Duodenal mucosa (tissue), 2 donors: ENCODE measurements at regions not wholly inside any gene's neighbourhood (a gene's known extent, or its start where the extent isn't known, plus 50 kb on each side); places are given as distances from the start of the nearest gene placed in this dataset.
"Not testable (repeated sequence)": the region's sequence is repeated elsewhere in the genome, so short reads cannot be mapped to it uniquely, and the experiment has no call there.

Source experiments
- H3K27ac ChIP-seq: one replicate; pipeline ENCODE4 v1.7.0; 2013; ENCODE audit warnings: low read depth, low read length
- H3K27me3 ChIP-seq, 2 donors: one replicate each; pipeline ENCODE4 v1.7.0; 2013; ENCODE audit warnings: low read length in 2 of 2, control low read depth in 1 of 2; ENCODE audit not compliant: insufficient read depth in 2 of 2, control insufficient read depth in 1 of 2
- H3K36me3 ChIP-seq, 2 donors: one replicate each; pipeline ENCODE4 v1.7.0; 2013; ENCODE audit warnings: low read length in 2 of 2, control low read depth in 1 of 2; ENCODE audit not compliant: insufficient read depth in 2 of 2, control insufficient read depth in 1 of 2
- H3K4me1 ChIP-seq, 2 donors: one replicate each; pipeline ENCODE4 v1.7.0; 2013; ENCODE audit warnings: low read length in 2 of 2, control low read depth in 1 of 2; ENCODE audit not compliant: insufficient read depth in 2 of 2, control insufficient read depth in 1 of 2
- H3K4me3 ChIP-seq, 2 donors: one replicate each; pipeline ENCODE4 v1.7.0; 2013; ENCODE audit warnings: low read length in 2 of 2, low read depth in 1 of 2
- H3K9ac ChIP-seq, 2 donors: one replicate each; pipeline ENCODE4 v1.7.0; 2013; ENCODE audit warnings: low read length in 2 of 2, low read depth in 1 of 2
- H3K9me3 ChIP-seq, 2 donors: one replicate each; pipeline ENCODE4 v1.7.0; 2013; ENCODE audit warnings: low read length in 2 of 2, control low read depth in 1 of 2; ENCODE audit not compliant: control insufficient read depth in 1 of 2

DNA sequence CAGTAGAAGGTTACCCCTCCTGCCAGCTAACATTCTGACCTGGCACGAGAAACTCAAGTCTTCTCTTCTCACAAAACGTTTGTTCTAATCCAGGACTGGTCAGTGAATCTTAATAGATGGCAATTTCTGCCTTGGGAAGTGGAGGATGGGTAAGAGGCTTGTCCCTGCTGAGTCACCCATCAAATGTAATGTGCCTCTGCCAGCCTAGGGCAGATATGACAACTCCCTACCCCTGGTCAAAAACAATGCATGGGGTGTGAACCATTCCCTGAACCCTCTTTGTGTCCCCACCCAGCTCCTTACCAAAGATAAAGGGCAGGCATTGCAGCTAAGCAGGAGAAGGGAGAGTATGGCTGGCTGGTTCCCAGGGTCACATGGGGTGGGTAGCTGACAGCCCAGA is 1052.9 kb downstream of the GALC start:
- no peaks in the 10 kb centered on the region for H3K4me1 ChIP-seq
- H3K4me3 ChIP-seq = no peak overlapping the region
- H3K9me3 ChIP-seq = peaks cover 0 to 3% of the 10 kb centered on the region in 2 donors
- H3K27me3 ChIP-seq = no peaks in the 10 kb centered on the region
- H3K9ac ChIP-seq = no peak overlapping the region
- no peaks in the 10 kb centered on the region for H3K36me3 ChIP-seq
- no peak overlapping the region for H3K27ac ChIP-seq

GRCh38 chr14:86938320-86938719 is 1054.7 kb downstream of the GALC start:
- H3K27ac ChIP-seq = no peak overlapping the region
- peaks cover 0 to 3% of the 10 kb centered on the region in 2 donors for H3K9me3 ChIP-seq
- H3K9ac ChIP-seq = no peak overlapping the region
- no peaks in the 10 kb centered on the region for H3K36me3 ChIP-seq
- no peaks in the 10 kb centered on the region for H3K4me1 ChIP-seq
- H3K4me3 ChIP-seq = no peak overlapping the region
- H3K27me3 ChIP-seq = no peaks in the 10 kb centered on the region

GRCh38 chr14:86936556-86936955 is 1056.4 kb downstream of the GALC start:
- H3K9me3 ChIP-seq = peaks cover 0 to 3% of the 10 kb centered on the region in 2 donors
- H3K27me3 ChIP-seq = no peaks in the 10 kb centered on the region
- no peak overlapping the region for H3K4me3 ChIP-seq
- no peaks in the 10 kb centered on the region for H3K4me1 ChIP-seq
- H3K9ac ChIP-seq = no peak overlapping the region
- no peak overlapping the region for H3K27ac ChIP-seq
- no peaks in the 10 kb centered on the region for H3K36me3 ChIP-seq

GRCh38 chr14:86935241-86935885 is 1057.6 kb downstream of the GALC start:
- no peaks in the 10 kb centered on the region for H3K36me3 ChIP-seq
- H3K9me3 ChIP-seq = peaks cover 0 to 5% of the 10 kb centered on the region in 2 donors
- no peak overlapping the region for H3K27ac ChIP-seq
- H3K4me1 ChIP-seq = no peaks in the 10 kb centered on the region
- H3K27me3 ChIP-seq = no peaks in the 10 kb centered on the region
- H3K9ac ChIP-seq = no peak overlapping the region
- H3K4me3 ChIP-seq = no peak overlapping the region

DNA sequence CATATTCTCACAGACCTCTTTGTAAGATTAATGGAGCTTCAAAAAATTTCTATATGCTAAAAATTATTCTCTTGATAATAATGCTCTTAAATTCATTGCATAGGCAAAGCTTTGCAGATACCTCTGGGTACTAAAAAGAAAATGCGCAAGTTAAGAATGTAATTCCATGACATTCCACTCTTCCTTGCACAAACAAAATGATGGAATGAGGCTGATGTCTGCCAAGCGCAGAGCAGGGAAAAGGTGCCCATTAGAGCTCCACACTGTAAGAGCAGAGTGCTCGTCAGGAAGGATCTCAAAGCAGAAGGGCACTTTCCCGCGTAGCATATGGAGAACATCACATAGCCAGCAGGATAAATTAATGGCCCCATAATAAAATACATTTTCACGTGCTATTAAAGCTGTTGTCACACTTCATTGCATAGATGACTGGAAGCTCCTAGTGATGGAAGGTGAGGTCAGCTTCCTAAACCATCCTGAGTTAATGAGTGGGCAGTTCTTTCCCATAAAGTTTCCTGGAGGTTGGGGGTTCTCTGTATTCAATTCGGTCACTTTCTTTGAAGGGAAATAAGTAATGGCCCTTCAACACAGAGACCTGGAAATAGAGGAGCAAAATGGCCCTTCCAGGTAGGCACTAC is 1058.9 kb downstream of the GALC start:
- Histone ChIP-seq H3K9ac (no peak overlapping the region), H3K4me3 (no peak overlapping the region), H3K27me3 (no peaks in the 10 kb centered on the region), H3K36me3 (no peaks in the 10 kb centered on the region), H3K9me3 (peaks cover 0 to 5% of the 10 kb centered on the region in 2 donors), H3K27ac (no peak overlapping the region), H3K4me1 (no peaks in the 10 kb centered on the region)

DNA sequence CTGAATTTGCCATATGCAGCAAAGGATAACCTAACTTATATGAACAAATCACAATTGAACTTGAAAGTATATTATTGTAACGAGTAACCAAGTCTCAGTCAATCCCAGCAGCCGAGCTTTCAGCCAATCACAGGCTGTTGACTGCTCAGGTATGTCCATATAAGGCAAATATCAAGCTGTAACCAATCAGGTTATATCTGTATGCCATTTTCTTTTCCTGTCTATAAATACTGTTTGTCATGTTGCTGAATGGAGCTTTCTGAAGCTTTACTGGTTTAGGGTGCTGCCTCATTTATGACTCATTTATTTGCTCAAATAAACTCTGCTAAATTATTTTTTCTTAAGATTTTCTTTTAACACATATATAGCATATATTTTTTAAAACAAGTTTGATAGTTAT is 1059.5 kb downstream of the GALC start:
- no peaks in the 10 kb centered on the region for H3K27me3 ChIP-seq
- H3K9me3 ChIP-seq = peaks cover 0 to 5% of the 10 kb centered on the region in 2 donors
- H3K4me3 ChIP-seq = no peak overlapping the region
- H3K27ac ChIP-seq = no peak overlapping the region
- H3K36me3 ChIP-seq = no peaks in the 10 kb centered on the region
- H3K9ac ChIP-seq = no peak overlapping the region
- no peaks in the 10 kb centered on the region for H3K4me1 ChIP-seq

GRCh38 chr14:86915406-86915805 is 1077.6 kb downstream of the GALC start:
- Histone ChIP-seq H3K9ac (no peak overlapping the region), H3K4me1 (no peaks in the 10 kb centered on the region), H3K27me3 (no peaks in the 10 kb centered on the region), H3K36me3 (no peaks in the 10 kb centered on the region), H3K4me3 (no peak overlapping the region), H3K27ac (no peak overlapping the region), H3K9me3 (no peaks in the 10 kb centered on the region)

- Histone ChIP-seq H3K9me3 (no peaks in the 10 kb centered on the region), H3K9ac (no peak overlapping the region), H3K27ac (no peak overlapping the region), H3K4me3 (no peak overlapping the region), H3K36me3 (no peaks in the 10 kb centered on the region), H3K27me3 (no peaks in the 10 kb centered on the region), H3K4me1 (no peaks in the 10 kb centered on the region)
Measured at GRCh38 chr14:86912709-86913108, 1080.3 kb downstream of the GALC start.

GRCh38 chr14:86911486-86911885 is 1081.5 kb downstream of the GALC start:
- Histone ChIP-seq H3K27ac (no peak overlapping the region), H3K27me3 (no peaks in the 10 kb centered on the region), H3K9ac (no peak overlapping the region), H3K4me1 (no peaks in the 10 kb centered on the region), H3K4me3 (no peak overlapping the region), H3K9me3 (no peaks in the 10 kb centered on the region), H3K36me3 (no peaks in the 10 kb centered on the region)

DNA sequence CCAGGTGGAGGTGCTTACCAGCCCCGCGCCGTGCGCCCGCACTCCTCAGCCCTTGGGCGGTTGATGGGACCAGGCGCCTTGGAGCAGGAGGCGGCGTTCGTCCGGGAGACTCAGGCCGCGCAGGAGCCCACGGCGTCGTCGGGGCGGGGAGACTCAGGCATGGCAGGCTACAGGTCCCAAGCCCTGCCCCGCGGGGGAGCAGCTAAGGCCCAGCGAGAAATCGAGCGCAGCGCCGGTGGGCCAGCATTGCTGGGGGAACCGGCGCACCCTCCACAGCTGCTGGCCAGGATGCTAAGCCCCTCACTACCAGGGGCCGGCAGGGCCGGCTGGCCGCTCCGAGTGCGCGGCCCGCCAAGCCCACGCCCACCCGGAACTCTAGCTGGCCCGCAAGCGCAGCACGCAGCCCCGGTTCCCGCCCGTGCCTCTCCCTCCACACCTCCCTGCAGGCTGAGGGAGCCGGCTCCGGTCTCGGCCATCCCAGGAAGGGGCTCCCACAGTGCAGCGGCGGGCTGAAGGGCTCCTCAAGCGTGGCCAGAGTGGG is 1087.5 kb downstream of the GALC start:
- not testable (repeated sequence) for H3K36me3 ChIP-seq, H3K27ac ChIP-seq, H3K9me3 ChIP-seq

More for the DNA sequence above, 1087.5 kb downstream of the GALC start:
- H3K4me3 ChIP-seq, H3K4me1 ChIP-seq, H3K9ac ChIP-seq, H3K27me3 ChIP-seq: not testable (repeated sequence)
